GM12878 (cell line): ENCODE measurements at regions not wholly inside any gene's neighbourhood (a gene's known extent, or its start where the extent isn't known, plus 50 kb on each side); places are given as distances from the start of the nearest gene placed in this dataset.

Source experiments
- ATAC-seq: fragments of 200-7000 bp; cut with Tn5 transposase; 3 replicates; pipeline ENCODE4 v1.9.1; 2020; ENCODE audit warnings: mild to moderate bottlenecking, moderate library complexity
- BruUV-seq: library from RNA; stranded (reverse); fragments of 400-500 nt; replicated peaks from 2 replicates; lab custom pipeline; 2021; lab: Mats Ljungman, UMichigan
- CTCF ChIA-PET: fragments of 300-600 bp; sonication (Branson Sonifier 250); formaldehyde crosslinking; extraction: SDS; loops from one replicate; lab custom pipeline; 2021; ENCODE audit warnings: inconsistent platforms; lab: Yijun Ruan, JAX
- POLR2A ChIA-PET: fragments of 350-600 bp; formaldehyde crosslinking; extraction: SDS; loops from one replicate; lab custom pipeline; 2021; ENCODE audit warnings: inconsistent platforms; lab: Charles Lee
- RAD21 ChIA-PET: fragments of 300-600 bp; sonication (Branson Sonifier 250); formaldehyde crosslinking; loops from one replicate; lab custom pipeline; 2023; ENCODE audit warnings: antibody characterized with exemption; ENCODE audit not compliant: unreplicated experiment; lab: Charles Lee
- SMC1A ChIA-PET: fragments of 300-600 bp; sonication (Branson Sonifier 250); formaldehyde crosslinking; loops from one replicate; lab custom pipeline; 2023; ENCODE audit not compliant: unreplicated experiment, uncharacterized antibody; lab: Charles Lee
- DNase-seq: peaks from one replicate; pipeline ENCODE4 v3.0.0-alpha.2; 2011; ENCODE audit warnings: low read depth, low spot score
- FAIRE-seq: peaks from 3 replicates; lab custom pipeline; 2011; peaks lifted over from hg19 to GRCh38; lab: Jason Lieb, UNC
- H2AFZ ChIP-seq: 2 replicates; pipeline ENCODE4 v1.6.0; 2011; ENCODE audit warnings: low read depth, low read length, control low read depth; ENCODE audit not compliant: control insufficient read depth
- H3K27ac ChIP-seq: 2 replicates; pipeline ENCODE4 v1.5.1; 2011; ENCODE audit warnings: control low read depth; ENCODE audit not compliant: control insufficient read depth, insufficient read depth
- H3K27me3 ChIP-seq, 2 experiments: replicated peaks in 1 of 2; 2 replicates each; pipeline versions ENCODE4 v1.6.0 to v1.6.1; 2011; ENCODE audit warnings: low read length in 1 of 2; ENCODE audit not compliant: control insufficient read depth in 2 of 2, insufficient read depth in 2 of 2
- H3K36me3 ChIP-seq, 2 experiments: 2 replicates each; pipeline ENCODE4 v1.5.1; 2011; ENCODE audit warnings: low read length in 1 of 2; ENCODE audit not compliant: control insufficient read depth in 2 of 2, insufficient read depth in 2 of 2
- H3K4me1 ChIP-seq: 2 replicates; pipeline ENCODE4 v1.6.1; 2011; ENCODE audit warnings: mild to moderate bottlenecking, low read length, moderate library complexity, mixed read lengths; ENCODE audit not compliant: control insufficient read depth, insufficient read depth
- H3K4me2 ChIP-seq: 2 replicates; pipeline ENCODE4 v1.6.0; 2011; ENCODE audit warnings: control low read depth; ENCODE audit not compliant: control insufficient read depth, insufficient read depth
- H3K4me3 ChIP-seq: fragments of 200-600 bp; sonication (generic); 2 replicates; pipeline ENCODE4 v1.5.1; 2016
- H3K79me2 ChIP-seq: 2 replicates; pipeline ENCODE4 v1.6.0; 2011; ENCODE audit warnings: low read length; ENCODE audit not compliant: control insufficient read depth, insufficient read depth
- H3K9ac ChIP-seq: 2 replicates; pipeline ENCODE4 v1.8.0; 2011; ENCODE audit warnings: low read length, control low read depth, mixed read lengths; ENCODE audit not compliant: control insufficient read depth, insufficient read depth
- H3K9me3 ChIP-seq: replicated peaks from 3 replicates; pipeline ENCODE4 v1.5.1; 2011; ENCODE audit warnings: mild to moderate bottlenecking, low read length; ENCODE audit not compliant: control insufficient read depth, insufficient read depth
- H4K20me1 ChIP-seq: 2 replicates; pipeline ENCODE4 v1.6.0; 2011; ENCODE audit not compliant: control insufficient read depth, insufficient read depth
- ATF2 ChIP-seq: IDR thresholded peaks from 2 replicates; pipeline ENCODE4 v1.6.1; 2012; ENCODE audit warnings: low read length, inconsistent platforms
- BRCA1 ChIP-seq: IDR thresholded peaks from 2 replicates; pipeline ENCODE4 v1.6.1; 2011; ENCODE audit warnings: low read depth, low read length, improper control_type of control experiment
- CBFB ChIP-seq: IDR thresholded peaks from 2 replicates; pipeline ENCODE4 v1.6.1; 2016; ENCODE audit warnings: antibody characterized with exemption, low read depth
- CBX5 ChIP-seq: sonication (generic); IDR thresholded peaks from 2 replicates; pipeline ENCODE4 v1.6.1; 2016; ENCODE audit warnings: low read depth, moderate library complexity, mild to moderate bottlenecking, inconsistent platforms
- CEBPB ChIP-seq, 2 experiments: fragments of 150-350 bp in 1 of 2; IDR thresholded peaks; 2 replicates each; pipeline ENCODE4 v1.6.1; 2012 to 2014; ENCODE audit warnings: low read depth in 2 of 2, low read length in 2 of 2, borderline replicate concordance in 1 of 2, inconsistent platforms in 1 of 2
- CREB1 ChIP-seq: IDR thresholded peaks from 2 replicates; pipeline ENCODE4 v1.6.1; 2012; ENCODE audit warnings: low read depth, mild to moderate bottlenecking, inconsistent platforms
- E4F1 ChIP-seq: fragments of 450-650 bp; IDR thresholded peaks from 2 replicates; pipeline ENCODE4 v1.6.1; 2018; ENCODE audit warnings: borderline replicate concordance, mild to moderate bottlenecking; ENCODE audit not compliant: partially characterized antibody
- GATAD2B ChIP-seq: fragments of 450-650 bp; conservative IDR thresholded peaks from 2 replicates; pipeline ENCODE4 v1.6.1; 2017; ENCODE audit warnings: low read depth, mild to moderate bottlenecking, moderate library complexity
- MEF2B ChIP-seq: fragments of 450-650 bp; IDR thresholded peaks from 2 replicates; pipeline ENCODE4 v1.6.1; 2018; ENCODE audit warnings: mild to moderate bottlenecking, moderate library complexity; ENCODE audit not compliant: partially characterized antibody, poor library complexity, severe bottlenecking
- MTA3 ChIP-seq: IDR thresholded peaks from 2 replicates; pipeline ENCODE4 v1.6.1; 2012; ENCODE audit warnings: low read length, inconsistent platforms, borderline replicate concordance
- MYB ChIP-seq: fragments of 150-350 bp; IDR thresholded peaks from 2 replicates; pipeline ENCODE4 v1.6.1; 2014; ENCODE audit warnings: mild to moderate bottlenecking, low read depth, low read length, borderline replicate concordance
- NBN ChIP-seq: fragments of 450-650 bp; IDR thresholded peaks from 2 replicates; pipeline ENCODE4 v1.6.1; 2016
- PAX8 ChIP-seq: fragments of 450-650 bp; IDR thresholded peaks from 2 replicates; pipeline ENCODE4 v1.6.1; 2017; ENCODE audit warnings: mild to moderate bottlenecking, moderate library complexity
- POU2F2 ChIP-seq: IDR thresholded peaks from 3 replicates; pipeline ENCODE4 v1.6.1; 2011; ENCODE audit warnings: low read depth, mild to moderate bottlenecking, low read length, borderline replicate concordance
- RB1 ChIP-seq: fragments of 450-650 bp; formaldehyde crosslinking; IDR thresholded peaks from 2 replicates; pipeline ENCODE4 v1.6.1; 2017; ENCODE audit warnings: mild to moderate bottlenecking, borderline replicate concordance
- RELA ChIP-seq: fragments of 450-650 bp; IDR thresholded peaks from 2 replicates; pipeline ENCODE4 v1.8.0; 2014; ENCODE audit warnings: borderline replicate concordance; ENCODE audit not compliant: partially characterized antibody
- RFX5 ChIP-seq: IDR thresholded peaks from 2 replicates; pipeline ENCODE4 v1.6.1; 2011; ENCODE audit warnings: low read depth, low read length, improper control_type of control experiment
- SP1 ChIP-seq: IDR thresholded peaks from one replicate; pipeline ENCODE4 v1.6.1; 2011; ENCODE audit warnings: low read depth, low read length
- TCF12 ChIP-seq: IDR thresholded peaks from 2 replicates; pipeline ENCODE4 v1.6.1; 2011; ENCODE audit warnings: low read depth, mild to moderate bottlenecking, low read length
- ZNF622 ChIP-seq: fragments of 450-650 bp; IDR thresholded peaks from 2 replicates; pipeline ENCODE4 v1.6.1; 2017; ENCODE audit warnings: mild to moderate bottlenecking, inconsistent platforms
- WGBS: methylation state at CpG from one replicate; pipeline ENCODE4 v1.1.6; 2016; ENCODE audit warnings: low lambda C conversion rate; ENCODE audit not compliant: insufficient replicate concordance, insufficient coverage; ENCODE audit errors: missing lambda C conversion rate; 5-methylcytosine and 5-hydroxymethylcytosine counted together
- in situ Hi-C: fragments of 300-500 bp; cut with MboI; formaldehyde crosslinking; loops from 9 replicates; pipeline ENCODE4 v1.14.3; 2018; ENCODE audit warnings: mixed read lengths
- intact Hi-C: fragments of 100-400 bp; cut with micrococcal nuclease; formaldehyde crosslinking; loops from one replicate; pipeline ENCODE4 v1.14.2; 2022; ENCODE audit not compliant: unreplicated experiment
- TF ChIP-seq, protein P1 (sequence below): IDR thresholded peaks from 2 replicates; pipeline ENCODE4 v1.6.1; 2012; ENCODE audit warnings: low read depth, low read length, improper control_type of control experiment
- TF ChIP-seq, protein P2 (sequence below): fragments of 450-650 bp; IDR thresholded peaks from 2 replicates; pipeline ENCODE4 v1.6.1; 2016; ENCODE audit warnings: mild to moderate bottlenecking

DNA sequence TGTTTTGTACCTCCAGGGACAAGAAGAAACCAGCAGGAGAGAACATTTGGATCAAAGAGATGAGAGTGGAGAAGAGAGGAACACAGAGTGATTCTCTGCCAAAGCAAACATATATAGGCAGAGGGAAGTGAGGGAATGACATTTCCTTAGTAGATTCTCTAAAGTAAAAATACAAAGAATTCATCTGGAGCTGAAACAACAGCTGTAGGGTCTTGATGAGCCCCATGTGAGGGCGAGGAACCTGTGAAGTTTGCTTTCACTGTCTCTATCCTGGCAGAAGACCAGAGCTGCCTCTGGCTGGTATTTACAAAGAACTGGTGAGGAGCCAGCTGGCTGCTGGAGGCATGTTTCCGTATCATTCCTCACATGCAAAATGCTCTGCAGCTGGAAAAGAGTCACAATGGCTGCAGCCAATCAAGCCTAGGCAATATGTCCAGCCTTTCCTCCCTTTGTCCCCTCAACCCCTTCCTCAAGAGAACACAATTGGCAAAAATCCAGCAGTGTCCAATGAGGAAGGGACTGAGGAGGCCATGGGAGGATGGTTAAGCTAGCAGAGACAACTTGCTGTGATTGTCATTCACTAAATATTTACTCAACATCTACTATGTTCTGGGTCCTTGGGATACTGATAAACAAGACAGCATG is 122.5 kb downstream of the PHLDA1 start (continued):
- TF ChIP-seq, protein P1, sequence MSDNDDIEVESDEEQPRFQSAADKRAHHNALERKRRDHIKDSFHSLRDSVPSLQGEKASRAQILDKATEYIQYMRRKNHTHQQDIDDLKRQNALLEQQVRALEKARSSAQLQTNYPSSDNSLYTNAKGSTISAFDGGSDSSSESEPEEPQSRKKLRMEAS, result no peak
- TF ChIP-seq RB1 (no peak), TCF12 (no peak), RELA (no peak), BRCA1 (no peak), CBFB (no peak), MYB (no peak), RFX5 (no peak), ATF2 (no peak), SP1 (no peak), CBX5 (no peak), MEF2B (no peak)

GRCh38 chr12:75905922-75906321 is 125.7 kb downstream of the PHLDA1 start:
- in situ Hi-C loops (no loop called here), intact Hi-C loops (no loop called here)
- WGBS, result 45% methylated on average over 2 of the region's 2 CpGs
- no TSS peak for BruUV-seq
- Histone ChIP-seq H3K79me2 (no peaks in the 10 kb centered on the region), H3K9me3 (no peaks in the 10 kb centered on the region), H2AFZ (no peak overlapping the region), H3K27me3 (no peaks in the 10 kb centered on the region), H4K20me1 (no peaks in the 10 kb centered on the region), H3K4me3 (no peak overlapping the region), H3K4me2 (no peak overlapping the region), H3K36me3 (no peaks in the 10 kb centered on the region), H3K4me1 (no peaks in the 10 kb centered on the region), H3K9ac (no peak overlapping the region), H3K27ac (no peak overlapping the region)
- DNase-seq (no peak), FAIRE-seq (no peak), ATAC-seq (no peak)
- ChIA-PET CTCF (no interaction called here), RAD21 (no interaction called here), POLR2A (no interaction called here), SMC1A (no interaction called here)
- TF ChIP-seq CEBPB (IDR thresholded peaks at IDR 0.05; ENCODE audit: borderline replicate concordance in 1 of 2, low read depth in 2 of 2, low read length in 2 of 2) (no peak), NBN (no peak), E4F1 (no peak), CREB1 (no peak), GATAD2B (no peak), POU2F2 (no peak), MTA3 (no peak), ZNF622 (no peak), PAX8 (no peak)
- TF ChIP-seq, protein P2, sequence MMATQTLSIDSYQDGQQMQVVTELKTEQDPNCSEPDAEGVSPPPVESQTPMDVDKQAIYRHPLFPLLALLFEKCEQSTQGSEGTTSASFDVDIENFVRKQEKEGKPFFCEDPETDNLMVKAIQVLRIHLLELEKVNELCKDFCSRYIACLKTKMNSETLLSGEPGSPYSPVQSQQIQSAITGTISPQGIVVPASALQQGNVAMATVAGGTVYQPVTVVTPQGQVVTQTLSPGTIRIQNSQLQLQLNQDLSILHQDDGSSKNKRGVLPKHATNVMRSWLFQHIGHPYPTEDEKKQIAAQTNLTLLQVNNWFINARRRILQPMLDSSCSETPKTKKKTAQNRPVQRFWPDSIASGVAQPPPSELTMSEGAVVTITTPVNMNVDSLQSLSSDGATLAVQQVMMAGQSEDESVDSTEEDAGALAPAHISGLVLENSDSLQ, result no peak
